ENCODE measurements at regions not wholly inside any gene's neighbourhood (a gene's known extent, or its start where the extent isn't known, plus 50 kb on each side); places are given as distances from the start of the nearest gene placed in this dataset.
A peak's percentile ranks its signal among the peaks of the same experiment; 100 is the strongest.

DNA sequence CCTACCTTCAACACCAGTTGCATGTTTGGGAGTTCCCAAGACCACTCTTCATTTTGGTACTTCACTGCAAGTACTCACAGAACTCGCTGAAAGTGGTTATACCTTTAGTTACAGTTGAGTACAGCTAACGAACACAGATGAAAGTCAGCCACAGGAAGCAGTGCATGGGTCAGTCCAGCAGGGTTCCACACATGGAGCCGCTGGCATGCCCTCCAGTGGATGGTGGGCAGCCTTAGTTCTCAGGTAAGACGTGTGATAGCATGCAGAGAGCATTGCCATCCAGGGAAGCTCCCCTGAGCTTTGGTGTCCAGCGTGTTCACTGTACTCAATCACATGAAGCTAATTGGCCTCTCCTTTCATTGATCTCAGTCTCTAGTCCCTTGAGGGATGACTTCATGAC is 815.3 kb downstream of the RNF144A start:
- Histone ChIP-seq H3K27ac (ENCODE audit: insufficient read depth, low read length, poor library complexity, severe bottlenecking) (no peak overlapping the region), H3K36me3 (ENCODE audit: control insufficient read depth, insufficient read depth, low read length) (no peaks in the 10 kb centered on the region), H3K9me3 (ENCODE audit: control insufficient read depth, low read length) (no peaks in the 10 kb centered on the region), H3K4me3 (ENCODE audit: insufficient read depth, low read depth, low read length, poor library complexity, severe bottlenecking) (no peak overlapping the region), H3K27me3 (replicated peaks; ENCODE audit: control insufficient read depth, insufficient read depth, low read length, poor library complexity, severe bottlenecking) (no peaks in the 10 kb centered on the region), H3K4me1 (ENCODE audit: control insufficient read depth, insufficient read depth, low read length, poor library complexity, severe bottlenecking) (peaks cover 3% of the 10 kb centered on the region)
- no peak for DNase-seq

DNA sequence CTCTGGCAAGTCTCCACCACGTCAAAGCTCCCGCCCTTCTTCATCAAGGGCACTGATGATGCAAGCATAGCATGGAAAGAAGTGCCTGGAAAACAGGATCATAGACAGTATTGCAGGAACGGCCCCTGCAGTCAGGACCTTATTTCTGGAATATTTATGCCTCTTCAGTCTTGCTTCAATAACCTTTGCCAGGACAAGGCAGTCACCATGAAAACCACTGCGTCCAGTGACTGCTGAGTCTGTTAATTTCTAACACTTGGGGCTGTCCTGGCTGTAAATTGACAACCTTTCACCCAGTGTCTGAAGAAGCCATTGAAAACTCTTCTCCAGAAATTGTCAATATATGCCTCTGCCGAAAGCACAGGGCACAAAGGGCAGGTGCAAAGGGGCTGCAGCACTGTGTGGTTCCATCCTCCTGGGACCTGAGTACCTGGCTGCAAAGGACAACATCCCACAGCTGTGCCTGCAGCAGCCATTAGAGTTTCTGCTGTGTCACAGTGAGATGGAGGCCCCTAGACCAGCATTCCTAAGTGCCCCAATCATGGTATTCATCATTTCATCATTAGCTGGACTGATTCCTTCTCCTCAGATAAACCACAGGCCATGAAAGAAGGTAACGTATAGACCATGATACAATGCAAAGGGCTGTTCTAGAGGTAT is 819.6 kb downstream of the RNF144A start:
- Histone ChIP-seq H3K27ac (ENCODE audit: insufficient read depth, low read length, poor library complexity, severe bottlenecking) (no peak overlapping the region), H3K4me1 (ENCODE audit: control insufficient read depth, insufficient read depth, low read length, poor library complexity, severe bottlenecking) (no peaks in the 10 kb centered on the region), H3K9me3 (ENCODE audit: control insufficient read depth, low read length) (no peaks in the 10 kb centered on the region), H3K27me3 (replicated peaks; ENCODE audit: control insufficient read depth, insufficient read depth, low read length, poor library complexity, severe bottlenecking) (no peaks in the 10 kb centered on the region), H3K4me3 (ENCODE audit: insufficient read depth, low read depth, low read length, poor library complexity, severe bottlenecking) (no peak overlapping the region), H3K36me3 (ENCODE audit: control insufficient read depth, insufficient read depth, low read length) (no peaks in the 10 kb centered on the region)
- DNase-seq, result no peak

DNA sequence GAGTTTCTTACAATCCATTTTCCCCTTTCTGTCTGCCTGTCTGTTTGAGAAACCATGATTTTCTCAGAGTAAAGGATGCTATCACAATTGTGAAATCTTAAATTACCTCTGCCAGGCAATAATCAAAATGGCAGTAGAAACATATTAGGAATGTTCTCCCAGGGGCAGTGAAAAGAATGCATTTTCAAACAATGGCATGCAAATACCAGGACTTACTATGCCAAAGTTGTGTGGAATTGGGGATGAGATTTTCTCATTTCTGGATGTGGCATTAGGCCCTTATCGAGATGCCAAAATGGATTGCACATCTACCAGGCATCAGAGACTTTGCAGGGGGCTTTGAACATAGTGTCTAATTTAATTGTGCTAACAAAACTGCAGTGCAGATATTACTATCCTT is 821.4 kb downstream of the RNF144A start:
- Histone ChIP-seq H3K27me3 (replicated peaks; ENCODE audit: control insufficient read depth, insufficient read depth, low read length, poor library complexity, severe bottlenecking) (no peaks in the 10 kb centered on the region), H3K36me3 (ENCODE audit: control insufficient read depth, insufficient read depth, low read length) (no peaks in the 10 kb centered on the region), H3K9me3 (ENCODE audit: control insufficient read depth, low read length) (no peaks in the 10 kb centered on the region), H3K27ac (ENCODE audit: insufficient read depth, low read length, poor library complexity, severe bottlenecking) (no peak overlapping the region), H3K4me3 (ENCODE audit: insufficient read depth, low read depth, low read length, poor library complexity, severe bottlenecking) (no peak overlapping the region), H3K4me1 (ENCODE audit: control insufficient read depth, insufficient read depth, low read length, poor library complexity, severe bottlenecking) (no peaks in the 10 kb centered on the region)
- DNase-seq, result no peak

- no peaks in the 10 kb centered on the region for H3K4me1 ChIP-seq (ENCODE audit: control insufficient read depth, insufficient read depth, low read length, poor library complexity, severe bottlenecking)
- H3K9me3 ChIP-seq (ENCODE audit: control insufficient read depth, low read length), result no peaks in the 10 kb centered on the region
- no peak overlapping the region for H3K4me3 ChIP-seq (ENCODE audit: insufficient read depth, low read depth, low read length, poor library complexity, severe bottlenecking)
- H3K36me3 ChIP-seq (ENCODE audit: control insufficient read depth, insufficient read depth, low read length), result no peaks in the 10 kb centered on the region
- H3K27me3 ChIP-seq (replicated peaks; ENCODE audit: control insufficient read depth, insufficient read depth, low read length, poor library complexity, severe bottlenecking), result no peaks in the 10 kb centered on the region
- no peak overlapping the region for H3K27ac ChIP-seq (ENCODE audit: insufficient read depth, low read length, poor library complexity, severe bottlenecking)
- no peak for DNase-seq
Observed at GRCh38 chr2:7740114-7740513, 822.9 kb downstream of the RNF144A start.

- no peak for DNase-seq
- Histone ChIP-seq H3K27ac (ENCODE audit: insufficient read depth, low read length, poor library complexity, severe bottlenecking) (no peak overlapping the region), H3K9me3 (ENCODE audit: control insufficient read depth, low read length) (no peaks in the 10 kb centered on the region), H3K36me3 (ENCODE audit: control insufficient read depth, insufficient read depth, low read length) (no peaks in the 10 kb centered on the region), H3K4me1 (ENCODE audit: control insufficient read depth, insufficient read depth, low read length, poor library complexity, severe bottlenecking) (no peaks in the 10 kb centered on the region), H3K27me3 (replicated peaks; ENCODE audit: control insufficient read depth, insufficient read depth, low read length, poor library complexity, severe bottlenecking) (no peaks in the 10 kb centered on the region), H3K4me3 (ENCODE audit: insufficient read depth, low read depth, low read length, poor library complexity, severe bottlenecking) (no peak overlapping the region)
Observed at GRCh38 chr2:7742301-7742700, 825.1 kb downstream of the RNF144A start.

DNA sequence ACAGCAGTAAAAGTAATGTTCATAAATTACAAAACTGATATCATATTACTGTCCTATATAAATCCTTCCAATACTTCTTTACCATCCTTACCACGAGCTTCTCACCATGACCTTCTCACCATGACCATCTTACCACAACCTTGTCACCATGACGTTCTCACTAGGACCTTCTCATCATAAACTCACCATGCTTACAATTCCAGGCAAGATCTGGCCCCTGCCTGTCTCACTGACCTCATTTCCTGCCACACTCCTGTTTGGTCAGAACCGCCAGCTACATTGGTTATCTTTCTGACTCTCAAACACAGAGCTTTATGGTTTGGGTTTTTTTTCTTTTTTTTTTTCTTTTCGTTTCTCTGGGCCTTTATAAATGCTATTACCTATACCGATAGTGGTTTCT is 827.6 kb downstream of the RNF144A start:
- Histone ChIP-seq H3K36me3 (ENCODE audit: control insufficient read depth, insufficient read depth, low read length) (no peaks in the 10 kb centered on the region), H3K9me3 (ENCODE audit: control insufficient read depth, low read length) (no peaks in the 10 kb centered on the region), H3K27ac (ENCODE audit: insufficient read depth, low read length, poor library complexity, severe bottlenecking) (no peak overlapping the region), H3K27me3 (replicated peaks; ENCODE audit: control insufficient read depth, insufficient read depth, low read length, poor library complexity, severe bottlenecking) (no peaks in the 10 kb centered on the region), H3K4me1 (ENCODE audit: control insufficient read depth, insufficient read depth, low read length, poor library complexity, severe bottlenecking) (no peaks in the 10 kb centered on the region), H3K4me3 (ENCODE audit: insufficient read depth, low read depth, low read length, poor library complexity, severe bottlenecking) (no peak overlapping the region)
- DNase-seq, result peak; percentile 33 to 68 (median 44)

DNA sequence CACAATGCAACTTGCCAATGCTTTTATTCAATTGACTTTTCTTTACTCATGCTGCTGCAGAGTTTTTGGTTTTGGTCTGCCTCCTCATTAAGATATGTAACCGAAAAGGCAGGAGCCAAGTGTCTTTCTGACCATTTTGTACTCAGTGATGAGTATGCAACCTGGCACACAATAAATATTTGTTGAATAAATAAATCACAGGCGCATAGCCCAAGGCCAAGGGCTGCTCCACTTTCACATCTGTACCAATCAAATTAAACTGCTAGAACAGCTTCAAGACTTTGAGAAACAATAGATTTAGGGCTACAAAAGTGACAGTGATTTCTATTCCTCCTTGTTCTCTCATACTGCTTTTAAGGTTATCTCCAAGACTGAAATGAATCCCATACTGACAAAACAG is 828.2 kb downstream of the RNF144A start:
- H3K27ac ChIP-seq (ENCODE audit: insufficient read depth, low read length, poor library complexity, severe bottlenecking), result no peak overlapping the region
- no peak overlapping the region for H3K4me3 ChIP-seq (ENCODE audit: insufficient read depth, low read depth, low read length, poor library complexity, severe bottlenecking)
- H3K36me3 ChIP-seq (ENCODE audit: control insufficient read depth, insufficient read depth, low read length), result no peaks in the 10 kb centered on the region
- no peaks in the 10 kb centered on the region for H3K9me3 ChIP-seq (ENCODE audit: control insufficient read depth, low read length)
- no peaks in the 10 kb centered on the region for H3K4me1 ChIP-seq (ENCODE audit: control insufficient read depth, insufficient read depth, low read length, poor library complexity, severe bottlenecking)
- H3K27me3 ChIP-seq (replicated peaks; ENCODE audit: control insufficient read depth, insufficient read depth, low read length, poor library complexity, severe bottlenecking), result no peaks in the 10 kb centered on the region
- DNase-seq, result no peak

GRCh38 chr2:7748717-7749415 is 831.7 kb downstream of the RNF144A start:
- DNase-seq, result peak in 1 of 3 donors; percentile 31
- Histone ChIP-seq H3K27ac (ENCODE audit: insufficient read depth, low read length, poor library complexity, severe bottlenecking) (no peak overlapping the region), H3K4me3 (ENCODE audit: insufficient read depth, low read depth, low read length, poor library complexity, severe bottlenecking) (no peak overlapping the region), H3K9me3 (ENCODE audit: control insufficient read depth, low read length) (no peaks in the 10 kb centered on the region), H3K36me3 (ENCODE audit: control insufficient read depth, insufficient read depth, low read length) (no peaks in the 10 kb centered on the region), H3K27me3 (replicated peaks; ENCODE audit: control insufficient read depth, insufficient read depth, low read length, poor library complexity, severe bottlenecking) (no peaks in the 10 kb centered on the region), H3K4me1 (ENCODE audit: control insufficient read depth, insufficient read depth, low read length, poor library complexity, severe bottlenecking) (no peaks in the 10 kb centered on the region)

- DNase-seq, result no peak
- H3K9me3 ChIP-seq (ENCODE audit: control insufficient read depth, low read length), result no peaks in the 10 kb centered on the region
- H3K4me3 ChIP-seq (ENCODE audit: insufficient read depth, low read depth, low read length, poor library complexity, severe bottlenecking), result no peak overlapping the region
Observed at GRCh38 chr2:7749895-7750559, 832.8 kb downstream of the RNF144A start.

GRCh38 chr2:7752291-7752690 is 835.1 kb downstream of the RNF144A start:
- no peak overlapping the region for H3K4me3 ChIP-seq (ENCODE audit: insufficient read depth, low read depth, low read length, poor library complexity, severe bottlenecking)
- no peak overlapping the region for H3K27ac ChIP-seq (ENCODE audit: insufficient read depth, low read length, poor library complexity, severe bottlenecking)
- H3K27me3 ChIP-seq (replicated peaks; ENCODE audit: control insufficient read depth, insufficient read depth, low read length, poor library complexity, severe bottlenecking), result no peaks in the 10 kb centered on the region
- H3K9me3 ChIP-seq (ENCODE audit: control insufficient read depth, low read length), result no peaks in the 10 kb centered on the region
- H3K36me3 ChIP-seq (ENCODE audit: control insufficient read depth, insufficient read depth, low read length), result no peaks in the 10 kb centered on the region
- H3K4me1 ChIP-seq (ENCODE audit: control insufficient read depth, insufficient read depth, low read length, poor library complexity, severe bottlenecking), result no peaks in the 10 kb centered on the region
- no peak for DNase-seq

More at GRCh38 chr2:7749895-7750559, 832.8 kb downstream of the RNF144A start:
- H3K27ac ChIP-seq (ENCODE audit: insufficient read depth, low read length, poor library complexity, severe bottlenecking), result no peak overlapping the region
- H3K27me3 ChIP-seq (replicated peaks; ENCODE audit: control insufficient read depth, insufficient read depth, low read length, poor library complexity, severe bottlenecking), result no peaks in the 10 kb centered on the region
- H3K4me1 ChIP-seq (ENCODE audit: control insufficient read depth, insufficient read depth, low read length, poor library complexity, severe bottlenecking), result no peaks in the 10 kb centered on the region
- H3K36me3 ChIP-seq (ENCODE audit: control insufficient read depth, insufficient read depth, low read length), result no peaks in the 10 kb centered on the region

Measured in effector memory CD4-positive, alpha-beta T cell (primary cell).